Mesendoderm (in vitro differentiated cells): ENCODE measurements at regions not wholly inside any gene's neighbourhood (a gene's known extent, or its start where the extent isn't known, plus 50 kb on each side); places are given as distances from the start of the nearest gene placed in this dataset.

Experiments
- DNase-seq: peaks from one replicate; pipeline ENCODE4 v3.0.0; 2013
- H2AK5ac ChIP-seq: 2 replicates; pipeline ENCODE4 v1.6.1; 2013; ENCODE audit warnings: low read length, inconsistent platforms
- H2BK120ac ChIP-seq: 2 replicates; pipeline ENCODE4 v1.6.1; 2013; ENCODE audit warnings: low read depth, mild to moderate bottlenecking, low read length, moderate library complexity, mixed read lengths
- H2BK15ac ChIP-seq: replicated peaks from 2 replicates; pipeline ENCODE4 v1.6.1; 2013; ENCODE audit warnings: low read depth, mild to moderate bottlenecking, moderate library complexity
- H2BK5ac ChIP-seq: 2 replicates; pipeline ENCODE4 v1.6.1; 2013; ENCODE audit warnings: low read length, inconsistent platforms
- H3K18ac ChIP-seq: 2 replicates; pipeline ENCODE4 v1.6.1; 2013; ENCODE audit warnings: mild to moderate bottlenecking, low read length, mixed read lengths
- H3K23ac ChIP-seq: one replicate; pipeline ENCODE4 v1.6.1; 2013; ENCODE audit warnings: low read length
- H3K27ac ChIP-seq: 2 replicates; pipeline ENCODE4 v1.5.1; 2013; ENCODE audit warnings: low read depth, mild to moderate bottlenecking, inconsistent platforms, low read length, moderate library complexity
- H3K27me3 ChIP-seq: 2 replicates; pipeline ENCODE4 v1.6.1; 2013; ENCODE audit warnings: low read length, control low read depth, mild to moderate bottlenecking, inconsistent platforms; ENCODE audit not compliant: insufficient read depth, poor library complexity
- H3K36me3 ChIP-seq: 2 replicates; pipeline ENCODE4 v1.6.1; 2013; ENCODE audit warnings: low read length, inconsistent platforms; ENCODE audit not compliant: control insufficient read depth, insufficient read depth
- H3K4ac ChIP-seq: one replicate; pipeline ENCODE4 v1.6.1; 2013; ENCODE audit warnings: low read depth, mild to moderate bottlenecking, low read length, moderate library complexity
- H3K4me1 ChIP-seq: 2 replicates; pipeline ENCODE4 v1.6.1; 2013; ENCODE audit warnings: low read depth, low read length, inconsistent platforms; ENCODE audit not compliant: control insufficient read depth
- H3K4me2 ChIP-seq: 2 replicates; pipeline ENCODE4 v1.6.1; 2013; ENCODE audit warnings: low read length
- H3K4me3 ChIP-seq: 2 replicates; pipeline ENCODE4 v1.5.1; 2013; ENCODE audit warnings: mild to moderate bottlenecking, low read length
- H3K56ac ChIP-seq: one replicate; pipeline ENCODE4 v1.6.1; 2013; ENCODE audit warnings: low read length
- H3K79me1 ChIP-seq: 2 replicates; pipeline ENCODE4 v1.6.1; 2013; ENCODE audit warnings: low read length, inconsistent platforms
- H3K79me2 ChIP-seq: 2 replicates; pipeline ENCODE4 v1.6.1; 2013; ENCODE audit warnings: mild to moderate bottlenecking, low read length; ENCODE audit not compliant: control insufficient read depth, insufficient read depth
- H3K9ac ChIP-seq: 2 replicates; pipeline ENCODE4 v1.6.1; 2013; ENCODE audit warnings: low read length, inconsistent platforms
- H4K5ac ChIP-seq: one replicate; pipeline ENCODE4 v1.6.1; 2013; ENCODE audit warnings: low read length
- H4K8ac ChIP-seq: one replicate; pipeline ENCODE4 v1.6.1; 2013; ENCODE audit warnings: low read depth, mild to moderate bottlenecking, control low read depth, low read length, moderate library complexity
- WGBS: extraction: QIAGEN DNeasy Blood & Tissue Kit; methylation state at CpG from one replicate; pipeline ENCODE4 v1.1.7; 2013; ENCODE audit warnings: low lambda C conversion rate, missing lambda C conversion rate; ENCODE audit not compliant: insufficient coverage; ENCODE audit errors: extremely low coverage; 5-methylcytosine and 5-hydroxymethylcytosine counted together

GRCh38 chr2:239804161-239805042, 220.7 kb downstream of the NDUFA10 start:
- no peak for DNase-seq

GRCh38 chr2:239803766-239804115, 221.4 kb downstream of the NDUFA10 start:
- H3K4me3 ChIP-seq = no peak overlapping the region
- H2AK5ac ChIP-seq = no peak overlapping the region
- H3K56ac ChIP-seq = no peak overlapping the region
- no peaks in the 10 kb centered on the region for H3K27me3 ChIP-seq
- no peak for DNase-seq
- H3K4me2 ChIP-seq = no peak overlapping the region
- H3K4ac ChIP-seq = no peak overlapping the region
- no peaks in the 10 kb centered on the region for H3K79me2 ChIP-seq
- no peak overlapping the region for H2BK120ac ChIP-seq
- no peak overlapping the region for H3K9ac ChIP-seq
- H2BK15ac ChIP-seq = no peak overlapping the region
- WGBS = no CpG with 5 or more reads among the region's 13 CpGs
- no peak overlapping the region for H4K8ac ChIP-seq
- H3K18ac ChIP-seq = no peak overlapping the region
- no peaks in the 10 kb centered on the region for H3K36me3 ChIP-seq
- no peaks in the 10 kb centered on the region for H3K4me1 ChIP-seq
- H3K23ac ChIP-seq = no peak overlapping the region
- H3K79me1 ChIP-seq = no peaks in the 10 kb centered on the region
- no peak overlapping the region for H3K27ac ChIP-seq
- no peak overlapping the region for H2BK5ac ChIP-seq
- no peak overlapping the region for H4K5ac ChIP-seq

More at GRCh38 chr2:239804161-239805042, 220.7 kb downstream of the NDUFA10 start:
- Histone ChIP-seq H3K23ac (no peak overlapping the region), H3K4me3 (no peak overlapping the region), H2BK120ac (no peak overlapping the region), H2BK15ac (no peak overlapping the region), H3K4me1 (no peaks in the 10 kb centered on the region), H3K27ac (no peak overlapping the region), H3K18ac (no peak overlapping the region), H3K4ac (no peak overlapping the region), H3K56ac (no peak overlapping the region), H3K79me1 (no peaks in the 10 kb centered on the region), H3K79me2 (no peaks in the 10 kb centered on the region), H3K36me3 (no peaks in the 10 kb centered on the region), H2BK5ac (no peak overlapping the region), H2AK5ac (no peak overlapping the region), H3K4me2 (no peak overlapping the region), H3K27me3 (no peaks in the 10 kb centered on the region), H4K5ac (no peak overlapping the region), H3K9ac (no peak overlapping the region), H4K8ac (no peak overlapping the region)
- WGBS = no CpG with 5 or more reads among the region's 18 CpGs

- no peak overlapping the region for H3K56ac ChIP-seq
- H4K5ac ChIP-seq = no peak overlapping the region
- H3K9ac ChIP-seq = no peak overlapping the region
- no peak for DNase-seq
- no peak overlapping the region for H3K18ac ChIP-seq
- H4K8ac ChIP-seq = no peak overlapping the region
- H3K4me2 ChIP-seq = no peak overlapping the region
- H2AK5ac ChIP-seq = no peak overlapping the region
- H3K36me3 ChIP-seq = no peaks in the 10 kb centered on the region
- H3K79me2 ChIP-seq = no peaks in the 10 kb centered on the region
- H3K79me1 ChIP-seq = no peaks in the 10 kb centered on the region
- no peak overlapping the region for H2BK120ac ChIP-seq
- no peak overlapping the region for H3K27ac ChIP-seq
- no peak overlapping the region for H3K23ac ChIP-seq
- WGBS = no CpG with 5 or more reads among the region's 21 CpGs
- no peaks in the 10 kb centered on the region for H3K27me3 ChIP-seq
- no peak overlapping the region for H2BK15ac ChIP-seq
- no peak overlapping the region for H3K4me3 ChIP-seq
- H2BK5ac ChIP-seq = no peak overlapping the region
- no peak overlapping the region for H3K4ac ChIP-seq
- H3K4me1 ChIP-seq = no peaks in the 10 kb centered on the region
Measured at GRCh38 chr2:239803102-239803765, 221.9 kb downstream of the NDUFA10 start.

GRCh38 chr2:239802185-239802649, 222.9 kb downstream of the NDUFA10 start:
- no peak overlapping the region for H3K4me3 ChIP-seq
- H2BK5ac ChIP-seq = no peak overlapping the region
- H4K8ac ChIP-seq = no peak overlapping the region
- no peaks in the 10 kb centered on the region for H3K79me1 ChIP-seq
- H3K36me3 ChIP-seq = no peaks in the 10 kb centered on the region
- H3K4me1 ChIP-seq = no peaks in the 10 kb centered on the region
- H2BK120ac ChIP-seq = no peak overlapping the region
- H2AK5ac ChIP-seq = no peak overlapping the region
- no peak overlapping the region for H3K27ac ChIP-seq
- no peak overlapping the region for H2BK15ac ChIP-seq
- no peak overlapping the region for H3K56ac ChIP-seq
- H3K79me2 ChIP-seq = no peaks in the 10 kb centered on the region
- H3K23ac ChIP-seq = no peak overlapping the region
- H3K18ac ChIP-seq = no peak overlapping the region
- H4K5ac ChIP-seq = no peak overlapping the region
- H3K27me3 ChIP-seq = no peaks in the 10 kb centered on the region
- H3K4ac ChIP-seq = no peak overlapping the region
- no CpG with 5 or more reads among the region's 21 CpGs for WGBS
- no peak overlapping the region for H3K4me2 ChIP-seq
- H3K9ac ChIP-seq = no peak overlapping the region
- no peak for DNase-seq

- Histone ChIP-seq H3K9ac (no peak overlapping the region), H3K18ac (no peak overlapping the region), H3K4ac (no peak overlapping the region), H4K5ac (no peak overlapping the region), H2BK120ac (no peak overlapping the region), H3K23ac (no peak overlapping the region), H4K8ac (no peak overlapping the region), H2BK15ac (no peak overlapping the region), H3K4me3 (no peak overlapping the region), H3K27me3 (no peaks in the 10 kb centered on the region), H2BK5ac (no peak overlapping the region), H3K79me2 (no peaks in the 10 kb centered on the region), H3K27ac (no peak overlapping the region), H3K79me1 (no peaks in the 10 kb centered on the region), H2AK5ac (no peak overlapping the region), H3K56ac (no peak overlapping the region), H3K4me2 (no peak overlapping the region), H3K36me3 (no peaks in the 10 kb centered on the region), H3K4me1 (no peaks in the 10 kb centered on the region)
- WGBS = no CpG with 5 or more reads among the region's 22 CpGs
- DNase-seq = no peak
Measured at GRCh38 chr2:239801404-239802184, 223.5 kb downstream of the NDUFA10 start.
